ENCODE measurements at regions not wholly inside any gene's neighbourhood (a gene's known extent, or its start where the extent isn't known, plus 50 kb on each side); places are given as distances from the start of the nearest gene placed in this dataset.
"Not testable (repeated sequence)": the region's sequence is repeated elsewhere in the genome, so short reads cannot be mapped to it uniquely, and the experiment has no call there.

DNA sequence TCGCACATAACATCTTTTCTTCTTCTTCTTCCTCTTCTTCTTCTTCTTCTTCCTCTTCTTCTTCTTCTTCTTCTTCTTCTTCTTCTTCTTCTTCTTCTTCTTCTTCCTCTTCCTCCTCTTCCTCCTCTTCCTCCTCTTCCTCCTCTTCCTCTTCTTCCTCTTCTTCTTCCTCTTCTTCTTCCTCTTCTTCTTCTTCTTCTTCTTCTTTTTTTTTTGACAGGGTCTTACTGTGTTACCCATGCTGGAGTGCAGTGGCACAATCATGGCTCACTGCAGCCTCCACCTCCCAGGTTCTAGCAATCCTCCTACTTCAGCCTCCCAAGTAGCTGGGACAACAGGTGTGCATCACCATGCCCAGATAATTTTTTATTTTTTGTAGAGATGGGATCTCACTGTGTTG is 151.0 kb upstream of the HS3ST2 start:
- TF ChIP-seq, protein P1, sequence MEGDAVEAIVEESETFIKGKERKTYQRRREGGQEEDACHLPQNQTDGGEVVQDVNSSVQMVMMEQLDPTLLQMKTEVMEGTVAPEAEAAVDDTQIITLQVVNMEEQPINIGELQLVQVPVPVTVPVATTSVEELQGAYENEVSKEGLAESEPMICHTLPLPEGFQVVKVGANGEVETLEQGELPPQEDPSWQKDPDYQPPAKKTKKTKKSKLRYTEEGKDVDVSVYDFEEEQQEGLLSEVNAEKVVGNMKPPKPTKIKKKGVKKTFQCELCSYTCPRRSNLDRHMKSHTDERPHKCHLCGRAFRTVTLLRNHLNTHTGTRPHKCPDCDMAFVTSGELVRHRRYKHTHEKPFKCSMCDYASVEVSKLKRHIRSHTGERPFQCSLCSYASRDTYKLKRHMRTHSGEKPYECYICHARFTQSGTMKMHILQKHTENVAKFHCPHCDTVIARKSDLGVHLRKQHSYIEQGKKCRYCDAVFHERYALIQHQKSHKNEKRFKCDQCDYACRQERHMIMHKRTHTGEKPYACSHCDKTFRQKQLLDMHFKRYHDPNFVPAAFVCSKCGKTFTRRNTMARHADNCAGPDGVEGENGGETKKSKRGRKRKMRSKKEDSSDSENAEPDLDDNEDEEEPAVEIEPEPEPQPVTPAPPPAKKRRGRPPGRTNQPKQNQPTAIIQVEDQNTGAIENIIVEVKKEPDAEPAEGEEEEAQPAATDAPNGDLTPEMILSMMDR (IDR thresholded peaks at IDR 0.05; ENCODE audit: extremely low read depth in 1 of 2, insufficient read depth in 1 of 2, low read depth in 1 of 2, low read length in 2 of 2): not testable (repeated sequence)
- TF ChIP-seq POLR2A (IDR thresholded peaks at IDR 0.05; ENCODE audit: low read depth, low read length); FOS (IDR thresholded peaks at IDR 0.05; ENCODE audit: borderline replicate concordance, insufficient read depth, low read length); EZH2 (IDR thresholded peaks at IDR 0.05; ENCODE audit: borderline replicate concordance, low read depth, low read length, severe bottlenecking); MYC (IDR thresholded peaks at IDR 0.05; ENCODE audit: low read depth, low read length); POLR2AphosphoS5 (IDR thresholded peaks at IDR 0.05; ENCODE audit: insufficient read depth, low read depth, low read length): not testable (repeated sequence)

Data from endothelial cell of umbilical vein (primary cell).